Astrocyte of the cerebellum (primary cell): ENCODE measurements at regions not wholly inside any gene's neighbourhood (a gene's known extent, or its start where the extent isn't known, plus 50 kb on each side); places are given as distances from the start of the nearest gene placed in this dataset.

Source experiments
- DNase-seq: peaks from one replicate; pipeline ENCODE4 v3.0.0-alpha.2; 2011; ENCODE audit warnings: low read depth
- H3K4me3 ChIP-seq: 2 replicates; pipeline ENCODE4 v1.5.1; 2011; ENCODE audit warnings: mild to moderate bottlenecking, low read depth, low read length, moderate library complexity
- in situ Hi-C: cut with HindIII; loops from 2 replicates; pipeline ENCODE4 v1.10.0; 2017; ENCODE audit warnings: low sequenced_read_pairs
- TF ChIP-seq, protein P1 (sequence below): IDR thresholded peaks from 2 replicates; pipeline ENCODE4 v1.5.1; 2012; ENCODE audit warnings: low read length, low read depth, moderate library complexity, mild to moderate bottlenecking; ENCODE audit errors: missing control alignments

DNA sequence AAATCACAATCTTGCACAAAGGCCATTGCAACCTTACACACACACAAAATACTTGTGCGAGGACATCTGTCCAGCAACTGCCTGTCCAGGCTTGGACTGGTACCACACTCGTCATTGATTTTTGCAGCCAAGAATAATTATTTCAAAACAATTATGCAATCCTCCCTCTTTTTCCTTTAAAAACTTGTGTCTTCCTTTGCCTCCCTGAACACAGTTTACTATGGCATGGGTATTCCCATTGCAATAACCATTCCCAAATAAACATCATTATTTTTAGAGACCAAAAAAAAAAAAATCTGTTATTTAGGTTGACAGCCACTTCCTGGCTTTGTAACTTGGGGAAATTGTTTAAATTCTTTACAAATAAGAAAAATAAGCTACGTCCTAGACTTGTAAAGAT, 54.0 kb downstream of the C11orf91 start:
- TF ChIP-seq, protein P1, sequence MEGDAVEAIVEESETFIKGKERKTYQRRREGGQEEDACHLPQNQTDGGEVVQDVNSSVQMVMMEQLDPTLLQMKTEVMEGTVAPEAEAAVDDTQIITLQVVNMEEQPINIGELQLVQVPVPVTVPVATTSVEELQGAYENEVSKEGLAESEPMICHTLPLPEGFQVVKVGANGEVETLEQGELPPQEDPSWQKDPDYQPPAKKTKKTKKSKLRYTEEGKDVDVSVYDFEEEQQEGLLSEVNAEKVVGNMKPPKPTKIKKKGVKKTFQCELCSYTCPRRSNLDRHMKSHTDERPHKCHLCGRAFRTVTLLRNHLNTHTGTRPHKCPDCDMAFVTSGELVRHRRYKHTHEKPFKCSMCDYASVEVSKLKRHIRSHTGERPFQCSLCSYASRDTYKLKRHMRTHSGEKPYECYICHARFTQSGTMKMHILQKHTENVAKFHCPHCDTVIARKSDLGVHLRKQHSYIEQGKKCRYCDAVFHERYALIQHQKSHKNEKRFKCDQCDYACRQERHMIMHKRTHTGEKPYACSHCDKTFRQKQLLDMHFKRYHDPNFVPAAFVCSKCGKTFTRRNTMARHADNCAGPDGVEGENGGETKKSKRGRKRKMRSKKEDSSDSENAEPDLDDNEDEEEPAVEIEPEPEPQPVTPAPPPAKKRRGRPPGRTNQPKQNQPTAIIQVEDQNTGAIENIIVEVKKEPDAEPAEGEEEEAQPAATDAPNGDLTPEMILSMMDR = no peak
- H3K4me3 ChIP-seq = no peak overlapping the region
- in situ Hi-C loops = no loop called here
- no peak for DNase-seq

DNA sequence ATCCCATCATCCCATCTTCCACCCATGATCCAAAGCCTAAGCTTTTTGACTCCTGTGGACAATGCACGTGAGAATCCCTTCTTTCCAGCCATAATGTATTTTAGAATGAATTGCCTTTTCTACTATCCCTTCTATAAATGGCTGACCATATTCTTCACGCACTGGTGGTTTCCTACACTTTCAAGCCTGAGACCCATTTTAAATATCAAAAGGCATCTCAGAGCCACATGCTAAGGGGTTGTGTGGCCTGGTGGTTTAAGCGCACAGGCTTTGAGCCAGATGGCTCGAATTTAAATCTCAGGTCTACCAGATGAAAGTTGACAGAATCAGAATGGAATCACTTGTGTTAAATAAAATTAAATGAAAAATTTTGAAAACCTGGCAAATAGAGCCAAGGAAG, 54.5 kb downstream of the C11orf91 start:
- H3K4me3 ChIP-seq = no peak overlapping the region
- TF ChIP-seq, protein P1 = no peak
- in situ Hi-C loops = no loop called here
- DNase-seq = no peak

DNA sequence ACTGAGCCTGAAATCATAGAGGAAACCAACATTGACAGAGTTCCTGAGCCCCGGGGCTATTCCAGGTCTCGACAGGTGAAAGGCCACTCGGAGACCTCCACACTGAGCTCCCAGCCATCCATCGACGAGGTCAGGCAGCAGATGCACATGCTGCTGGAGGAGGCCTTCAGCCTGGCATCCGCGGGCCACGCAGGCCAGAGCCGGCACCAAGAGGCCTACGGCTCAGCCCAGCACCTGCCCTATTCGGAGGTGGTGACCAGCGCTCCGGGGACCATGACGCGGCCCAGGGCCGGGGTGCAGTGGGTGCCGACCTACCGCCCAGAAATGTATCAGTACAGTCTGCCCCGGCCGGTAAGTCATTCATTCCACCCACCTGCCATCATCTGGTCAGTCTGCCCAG, 54.9 kb downstream of the C11orf91 start:
- in situ Hi-C loops = no loop called here
- H3K4me3 ChIP-seq = no peak overlapping the region
- no peak for DNase-seq
- TF ChIP-seq, protein P1 = no peak

DNA sequence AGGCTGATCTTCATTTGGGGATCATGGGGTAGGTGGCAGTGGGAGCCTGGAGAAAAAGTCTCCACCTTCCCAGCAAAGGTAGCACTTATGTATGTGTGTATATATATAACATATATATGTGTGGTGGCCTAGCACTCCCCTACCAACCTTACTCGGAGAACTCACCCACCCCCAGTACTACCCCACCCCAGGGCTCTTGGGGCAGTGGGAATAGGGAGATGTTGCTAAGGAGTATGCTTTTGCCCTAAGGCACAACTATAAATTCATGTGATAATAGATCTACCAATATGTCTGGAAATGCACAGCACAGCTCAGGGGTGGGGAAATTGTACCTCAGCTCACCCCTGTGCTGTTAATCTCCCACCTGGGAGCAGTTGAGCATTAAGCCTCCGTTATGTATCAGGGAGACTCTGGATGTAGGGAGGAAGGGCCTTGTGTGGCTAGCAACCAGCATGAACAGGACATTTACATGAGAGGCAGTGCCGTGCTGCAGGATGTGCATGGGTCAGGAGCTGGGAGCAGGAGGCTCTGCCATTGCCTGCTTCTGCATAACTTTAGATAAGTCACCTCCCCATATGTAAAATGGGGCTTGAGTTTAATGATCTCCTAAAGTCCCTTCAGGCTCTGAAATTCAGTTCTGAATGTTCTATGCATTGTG, 57.3 kb downstream of the C11orf91 start:
- TF ChIP-seq, protein P1 = no peak
- no peak overlapping the region for H3K4me3 ChIP-seq
- in situ Hi-C loops = no loop called here
- DNase-seq = no peak

DNA sequence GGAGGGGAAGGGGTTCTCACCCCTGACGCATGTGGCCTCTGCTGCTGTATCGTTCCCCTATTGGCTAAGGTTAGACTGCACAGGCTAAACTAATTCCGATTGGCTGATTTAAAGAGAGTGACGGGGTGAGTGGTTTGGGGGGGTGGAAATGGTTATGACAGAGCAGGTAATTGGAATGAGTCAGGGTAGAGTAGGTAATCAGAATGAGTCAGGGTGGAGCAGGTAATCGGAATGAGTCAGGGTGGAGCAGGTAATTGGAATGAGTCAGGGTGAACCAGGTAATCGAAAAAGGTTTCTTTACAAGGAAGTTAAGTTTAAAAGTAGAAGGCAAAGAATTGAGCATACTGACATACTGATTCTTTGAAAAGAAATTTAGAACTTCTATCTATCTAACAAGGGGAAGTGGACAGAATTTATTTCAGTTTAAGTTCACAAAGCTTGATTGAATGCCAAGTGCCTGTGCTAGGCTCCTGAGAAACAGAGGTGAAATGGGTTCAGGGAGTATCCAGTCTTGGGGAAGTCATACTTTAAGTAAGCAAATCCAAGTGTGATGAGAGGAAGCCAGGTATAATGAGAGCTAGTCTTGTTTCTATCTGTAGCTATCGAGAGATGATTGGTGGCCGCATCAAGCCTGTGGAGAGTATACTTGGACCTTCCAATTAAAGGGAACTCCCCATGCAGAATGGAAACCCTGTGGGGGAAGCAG, 58.0 kb downstream of the C11orf91 start:
- no peak for DNase-seq
- in situ Hi-C loops = no loop called here
- no peak overlapping the region for H3K4me3 ChIP-seq
- TF ChIP-seq, protein P1 = no peak

DNA sequence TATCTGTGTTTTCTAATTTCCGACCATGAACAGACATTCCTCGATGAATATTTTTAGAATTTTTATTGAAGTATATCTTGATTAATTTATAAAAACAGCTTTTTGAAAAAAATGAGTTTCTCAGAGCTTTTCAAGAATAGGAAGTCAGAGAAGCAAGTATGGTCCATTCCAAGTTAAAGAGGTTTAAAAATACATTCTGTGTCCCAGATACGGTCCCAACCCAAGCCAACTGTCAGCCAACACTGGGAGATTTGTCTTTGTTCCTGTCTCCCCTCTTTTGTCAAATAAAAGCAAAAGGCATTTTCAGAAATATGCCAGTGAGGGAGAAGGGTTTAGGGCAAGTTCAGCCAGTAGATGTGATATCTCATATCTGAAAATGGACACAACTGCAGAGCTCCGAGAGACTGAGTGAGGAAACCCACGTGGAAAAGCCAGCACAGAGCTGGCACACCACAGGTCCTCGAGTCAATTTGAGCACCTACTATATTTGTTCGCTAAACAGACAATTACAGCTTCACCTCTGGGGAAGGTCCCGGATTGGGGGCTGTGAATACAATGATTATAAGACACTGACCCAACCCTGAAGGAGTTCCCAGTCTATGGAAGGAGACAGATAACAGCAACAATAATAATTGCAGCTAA, 59.8 kb downstream of the C11orf91 start:
- DNase-seq = no peak
- no peak overlapping the region for H3K4me3 ChIP-seq
- in situ Hi-C loops = no loop called here
- TF ChIP-seq, protein P1 = no peak
